Right forelimb (tissue), 1 donor: ENCODE measurements at regions not wholly inside any gene's neighbourhood (a gene's known extent, or its start where the extent isn't known, plus 50 kb on each side); places are given as distances from the start of the nearest gene placed in this dataset.

Experiments
- DNase-seq: peaks from one replicate; pipeline ENCODE4 v3.0.0-alpha.2; 2018

- no peak for DNase-seq
These were observed 235.4 kb downstream of the RAB28 start for GRCh38 chr4:13248621-13249298.

GRCh38 chr4:13246107-13246506 is 238.0 kb downstream of the RAB28 start:
- no peak for DNase-seq

- no peak for DNase-seq
These were observed 239.7 kb downstream of the RAB28 start for GRCh38 chr4:13244444-13244843.

- no peak for DNase-seq
These were observed 241.0 kb downstream of the RAB28 start for GRCh38 chr4:13243152-13243551.

GRCh38 chr4:13240066-13240465 is 244.1 kb downstream of the RAB28 start:
- DNase-seq, result no peak

- DNase-seq, result no peak
These were observed 245.2 kb downstream of the RAB28 start for GRCh38 chr4:13238936-13239335.

GRCh38 chr4:13236485-13236884 is 247.7 kb downstream of the RAB28 start:
- no peak for DNase-seq

- DNase-seq, result no peak
These were observed 250.4 kb downstream of the RAB28 start for GRCh38 chr4:13233755-13234154.

- no peak for DNase-seq
These were observed 264.2 kb downstream of the RAB28 start for GRCh38 chr4:13219971-13220370.

- DNase-seq, result peak; percentile 55
These were observed 265.7 kb downstream of the RAB28 start for GRCh38 chr4:13218326-13218958.

GRCh38 chr4:13215560-13215959 is 268.6 kb downstream of the RAB28 start:
- no peak for DNase-seq

- no peak for DNase-seq
These were observed 271.2 kb downstream of the RAB28 start for GRCh38 chr4:13212936-13213335.

- no peak for DNase-seq
These were observed 274.5 kb downstream of the RAB28 start for GRCh38 chr4:13209600-13209999.

GRCh38 chr4:13208558-13209193 is 275.5 kb downstream of the RAB28 start:
- DNase-seq, result no peak

- DNase-seq, result no peak
These were observed 276.9 kb downstream of the RAB28 start for GRCh38 chr4:13207226-13207625.

- DNase-seq, result no peak
These were observed 281.0 kb downstream of the RAB28 start for GRCh38 chr4:13203101-13203500.

GRCh38 chr4:13202701-13203100 is 281.4 kb downstream of the RAB28 start:
- no peak for DNase-seq

- DNase-seq, result no peak
These were observed 282.9 kb downstream of the RAB28 start for GRCh38 chr4:13201241-13201640.

GRCh38 chr4:13196721-13197120 is 287.4 kb downstream of the RAB28 start:
- no peak for DNase-seq

- DNase-seq, result no peak
These were observed 290.5 kb downstream of the RAB28 start for GRCh38 chr4:13193662-13194061.

GRCh38 chr4:13190093-13190721 is 293.9 kb downstream of the RAB28 start:
- DNase-seq, result no peak

GRCh38 chr4:13184199-13184598 is 299.9 kb downstream of the RAB28 start:
- DNase-seq, result no peak

GRCh38 chr4:13182133-13182532 is 302.0 kb downstream of the RAB28 start:
- no peak for DNase-seq

- DNase-seq, result no peak
These were observed 302.5 kb downstream of the RAB28 start for GRCh38 chr4:13181681-13182080.
